ENCODE measurements at regions not wholly inside any gene's neighbourhood (a gene's known extent, or its start where the extent isn't known, plus 50 kb on each side); places are given as distances from the start of the nearest gene placed in this dataset.

DNA sequence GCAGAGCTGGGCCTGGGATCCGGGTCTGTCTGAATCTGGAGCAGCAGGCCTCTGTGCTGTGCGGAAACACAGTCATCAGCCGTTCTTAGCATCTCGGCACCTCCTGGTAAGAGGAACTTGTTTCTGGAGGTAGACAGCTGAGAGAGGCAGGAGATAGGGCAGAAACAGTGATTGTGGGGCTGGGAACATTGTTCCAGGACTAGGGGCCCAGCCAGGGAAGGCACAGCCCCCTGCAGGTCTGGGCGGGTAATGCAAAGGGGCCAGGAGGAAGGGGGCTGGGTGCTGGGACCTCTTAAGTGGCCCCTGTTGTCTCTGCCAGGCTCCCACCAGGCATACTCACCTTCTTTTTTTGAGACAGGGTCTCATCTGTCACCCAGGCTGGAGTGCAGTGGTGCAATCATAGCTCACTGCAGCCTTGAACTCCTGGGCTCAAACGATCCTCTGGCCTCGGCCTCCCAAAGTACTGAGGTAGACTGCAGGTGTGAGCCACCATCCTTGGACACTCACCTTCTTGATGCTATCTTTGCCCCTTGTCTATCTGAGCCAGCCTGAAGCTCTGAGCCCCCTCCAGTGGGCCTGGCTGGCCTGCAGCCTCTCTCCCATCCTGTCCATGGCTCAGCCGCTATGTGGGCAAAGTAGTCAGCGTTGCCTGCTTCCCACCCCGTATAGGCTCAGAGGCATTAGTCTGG is 134.3 kb upstream of the ZBTB40 start:
- DNase-seq (ENCODE audit: low spot score) (peak; percentile 76), ATAC-seq (peak; percentile 73)
- H3K27me3 ChIP-seq (ENCODE audit: insufficient read depth), result peaks cover 6% of the 10 kb centered on the region; the same call in 1 of the 2 replicates
- Mint-ChIP-seq H3K9me3 (no peaks in the 10 kb centered on the region), H3K4me1 (peaks cover 42% of the 10 kb centered on the region), H3K27ac (no peak overlapping the region), H3K4me3 (no peak overlapping the region), H3K27me3 (ENCODE audit: insufficient read depth, low read depth, poor library complexity) (peaks cover 27% of the 10 kb centered on the region), H3K36me3 (ENCODE audit: low read depth) (no peaks in the 10 kb centered on the region)
- no peaks in the 10 kb centered on the region for H3K36me3 ChIP-seq (ENCODE audit: insufficient read depth)
- H3K4me3 ChIP-seq, result no peak overlapping the region
- no peak overlapping the region for H3K27ac ChIP-seq (ENCODE audit: low read depth)
- H3K4me2 ChIP-seq, result no peak overlapping the region
- TF ChIP-seq, protein P1, sequence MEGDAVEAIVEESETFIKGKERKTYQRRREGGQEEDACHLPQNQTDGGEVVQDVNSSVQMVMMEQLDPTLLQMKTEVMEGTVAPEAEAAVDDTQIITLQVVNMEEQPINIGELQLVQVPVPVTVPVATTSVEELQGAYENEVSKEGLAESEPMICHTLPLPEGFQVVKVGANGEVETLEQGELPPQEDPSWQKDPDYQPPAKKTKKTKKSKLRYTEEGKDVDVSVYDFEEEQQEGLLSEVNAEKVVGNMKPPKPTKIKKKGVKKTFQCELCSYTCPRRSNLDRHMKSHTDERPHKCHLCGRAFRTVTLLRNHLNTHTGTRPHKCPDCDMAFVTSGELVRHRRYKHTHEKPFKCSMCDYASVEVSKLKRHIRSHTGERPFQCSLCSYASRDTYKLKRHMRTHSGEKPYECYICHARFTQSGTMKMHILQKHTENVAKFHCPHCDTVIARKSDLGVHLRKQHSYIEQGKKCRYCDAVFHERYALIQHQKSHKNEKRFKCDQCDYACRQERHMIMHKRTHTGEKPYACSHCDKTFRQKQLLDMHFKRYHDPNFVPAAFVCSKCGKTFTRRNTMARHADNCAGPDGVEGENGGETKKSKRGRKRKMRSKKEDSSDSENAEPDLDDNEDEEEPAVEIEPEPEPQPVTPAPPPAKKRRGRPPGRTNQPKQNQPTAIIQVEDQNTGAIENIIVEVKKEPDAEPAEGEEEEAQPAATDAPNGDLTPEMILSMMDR (conservative IDR thresholded peaks at IDR 0.05; ENCODE audit: low read depth in 2 of 2), result peak; percentile 71 to 78
- TF ChIP-seq CREB1 (CRISPR knock-in tag; IDR thresholded peaks at IDR 0.05; ENCODE audit: low read depth), result no peak
- peaks cover 16% of the 10 kb centered on the region for H3F3A ChIP-seq (replicated peaks; ENCODE audit: low read depth)
- H2AFZ ChIP-seq, result peak overlapping the region; percentile 82
- no peaks in the 10 kb centered on the region for H3K9me2 ChIP-seq (ENCODE audit: insufficient read depth)
- peaks cover 53% of the 10 kb centered on the region for H3K4me1 ChIP-seq (ENCODE audit: insufficient read depth)
- H3K79me2 ChIP-seq (replicated peaks; ENCODE audit: insufficient read depth), result no peaks in the 10 kb centered on the region
- no peaks in the 10 kb centered on the region for H4K20me1 ChIP-seq (replicated peaks; ENCODE audit: insufficient read depth)

DNA sequence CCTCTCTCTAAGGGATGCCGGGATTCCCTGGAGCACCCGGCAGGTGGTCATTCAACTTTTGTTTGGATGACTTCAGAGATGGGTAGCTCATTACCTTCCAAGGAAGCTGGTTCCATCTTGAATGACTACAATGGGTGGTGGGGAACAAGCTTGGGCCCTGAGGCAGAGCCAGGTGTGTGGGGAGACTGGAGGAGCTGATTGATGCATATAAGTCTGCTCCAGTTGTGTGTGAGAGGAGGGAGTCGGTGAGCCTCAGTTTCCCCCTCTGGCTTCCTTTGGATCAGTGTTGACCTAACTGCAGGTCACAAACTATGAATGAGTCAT is 133.8 kb upstream of the ZBTB40 start:
- Histone ChIP-seq H3K4me3 (no peak overlapping the region), H3F3A (replicated peaks; ENCODE audit: low read depth) (peaks cover 16% of the 10 kb centered on the region), H3K27me3 (ENCODE audit: insufficient read depth) (peaks cover 6% of the 10 kb centered on the region; the same call in 1 of the 2 replicates), H3K79me2 (replicated peaks; ENCODE audit: insufficient read depth) (no peaks in the 10 kb centered on the region), H3K4me2 (no peak overlapping the region), H3K4me1 (ENCODE audit: insufficient read depth) (peaks cover 56% of the 10 kb centered on the region), H3K27ac (ENCODE audit: low read depth) (no peak overlapping the region), H3K36me3 (ENCODE audit: insufficient read depth) (no peaks in the 10 kb centered on the region), H4K20me1 (replicated peaks; ENCODE audit: insufficient read depth) (no peaks in the 10 kb centered on the region), H3K9me2 (ENCODE audit: insufficient read depth) (no peaks in the 10 kb centered on the region), H2AFZ (no peak overlapping the region)
- no peak overlapping the region; the same call in 2 of the 3 replicates for H3K4me3 Mint-ChIP-seq
- peaks cover 42% of the 10 kb centered on the region for H3K4me1 Mint-ChIP-seq
- peaks cover 27% of the 10 kb centered on the region for H3K27me3 Mint-ChIP-seq (ENCODE audit: insufficient read depth, low read depth, poor library complexity)
- no peak overlapping the region for H3K27ac Mint-ChIP-seq
- DNase-seq (ENCODE audit: low spot score) (no peak), ATAC-seq (no peak)
- H3K36me3 Mint-ChIP-seq (ENCODE audit: low read depth), result no peaks in the 10 kb centered on the region
- no peaks in the 10 kb centered on the region for H3K9me3 Mint-ChIP-seq
- no peak for TF ChIP-seq JUNB (IDR thresholded peaks at IDR 0.05; ENCODE audit: unreplicated experiment)
- TF ChIP-seq EZH2 (IDR thresholded peaks at IDR 0.05; ENCODE audit: low read depth, unreplicated experiment), result no peak
- TF ChIP-seq NANOG (IDR thresholded peaks at IDR 0.05; ENCODE audit: borderline replicate concordance), result no peak
- TF ChIP-seq, protein P2, sequence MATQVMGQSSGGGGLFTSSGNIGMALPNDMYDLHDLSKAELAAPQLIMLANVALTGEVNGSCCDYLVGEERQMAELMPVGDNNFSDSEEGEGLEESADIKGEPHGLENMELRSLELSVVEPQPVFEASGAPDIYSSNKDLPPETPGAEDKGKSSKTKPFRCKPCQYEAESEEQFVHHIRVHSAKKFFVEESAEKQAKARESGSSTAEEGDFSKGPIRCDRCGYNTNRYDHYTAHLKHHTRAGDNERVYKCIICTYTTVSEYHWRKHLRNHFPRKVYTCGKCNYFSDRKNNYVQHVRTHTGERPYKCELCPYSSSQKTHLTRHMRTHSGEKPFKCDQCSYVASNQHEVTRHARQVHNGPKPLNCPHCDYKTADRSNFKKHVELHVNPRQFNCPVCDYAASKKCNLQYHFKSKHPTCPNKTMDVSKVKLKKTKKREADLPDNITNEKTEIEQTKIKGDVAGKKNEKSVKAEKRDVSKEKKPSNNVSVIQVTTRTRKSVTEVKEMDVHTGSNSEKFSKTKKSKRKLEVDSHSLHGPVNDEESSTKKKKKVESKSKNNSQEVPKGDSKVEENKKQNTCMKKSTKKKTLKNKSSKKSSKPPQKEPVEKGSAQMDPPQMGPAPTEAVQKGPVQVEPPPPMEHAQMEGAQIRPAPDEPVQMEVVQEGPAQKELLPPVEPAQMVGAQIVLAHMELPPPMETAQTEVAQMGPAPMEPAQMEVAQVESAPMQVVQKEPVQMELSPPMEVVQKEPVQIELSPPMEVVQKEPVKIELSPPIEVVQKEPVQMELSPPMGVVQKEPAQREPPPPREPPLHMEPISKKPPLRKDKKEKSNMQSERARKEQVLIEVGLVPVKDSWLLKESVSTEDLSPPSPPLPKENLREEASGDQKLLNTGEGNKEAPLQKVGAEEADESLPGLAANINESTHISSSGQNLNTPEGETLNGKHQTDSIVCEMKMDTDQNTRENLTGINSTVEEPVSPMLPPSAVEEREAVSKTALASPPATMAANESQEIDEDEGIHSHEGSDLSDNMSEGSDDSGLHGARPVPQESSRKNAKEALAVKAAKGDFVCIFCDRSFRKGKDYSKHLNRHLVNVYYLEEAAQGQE (IDR thresholded peaks at IDR 0.05; ENCODE audit: unreplicated experiment), result no peak
- TF ChIP-seq, protein P3, sequence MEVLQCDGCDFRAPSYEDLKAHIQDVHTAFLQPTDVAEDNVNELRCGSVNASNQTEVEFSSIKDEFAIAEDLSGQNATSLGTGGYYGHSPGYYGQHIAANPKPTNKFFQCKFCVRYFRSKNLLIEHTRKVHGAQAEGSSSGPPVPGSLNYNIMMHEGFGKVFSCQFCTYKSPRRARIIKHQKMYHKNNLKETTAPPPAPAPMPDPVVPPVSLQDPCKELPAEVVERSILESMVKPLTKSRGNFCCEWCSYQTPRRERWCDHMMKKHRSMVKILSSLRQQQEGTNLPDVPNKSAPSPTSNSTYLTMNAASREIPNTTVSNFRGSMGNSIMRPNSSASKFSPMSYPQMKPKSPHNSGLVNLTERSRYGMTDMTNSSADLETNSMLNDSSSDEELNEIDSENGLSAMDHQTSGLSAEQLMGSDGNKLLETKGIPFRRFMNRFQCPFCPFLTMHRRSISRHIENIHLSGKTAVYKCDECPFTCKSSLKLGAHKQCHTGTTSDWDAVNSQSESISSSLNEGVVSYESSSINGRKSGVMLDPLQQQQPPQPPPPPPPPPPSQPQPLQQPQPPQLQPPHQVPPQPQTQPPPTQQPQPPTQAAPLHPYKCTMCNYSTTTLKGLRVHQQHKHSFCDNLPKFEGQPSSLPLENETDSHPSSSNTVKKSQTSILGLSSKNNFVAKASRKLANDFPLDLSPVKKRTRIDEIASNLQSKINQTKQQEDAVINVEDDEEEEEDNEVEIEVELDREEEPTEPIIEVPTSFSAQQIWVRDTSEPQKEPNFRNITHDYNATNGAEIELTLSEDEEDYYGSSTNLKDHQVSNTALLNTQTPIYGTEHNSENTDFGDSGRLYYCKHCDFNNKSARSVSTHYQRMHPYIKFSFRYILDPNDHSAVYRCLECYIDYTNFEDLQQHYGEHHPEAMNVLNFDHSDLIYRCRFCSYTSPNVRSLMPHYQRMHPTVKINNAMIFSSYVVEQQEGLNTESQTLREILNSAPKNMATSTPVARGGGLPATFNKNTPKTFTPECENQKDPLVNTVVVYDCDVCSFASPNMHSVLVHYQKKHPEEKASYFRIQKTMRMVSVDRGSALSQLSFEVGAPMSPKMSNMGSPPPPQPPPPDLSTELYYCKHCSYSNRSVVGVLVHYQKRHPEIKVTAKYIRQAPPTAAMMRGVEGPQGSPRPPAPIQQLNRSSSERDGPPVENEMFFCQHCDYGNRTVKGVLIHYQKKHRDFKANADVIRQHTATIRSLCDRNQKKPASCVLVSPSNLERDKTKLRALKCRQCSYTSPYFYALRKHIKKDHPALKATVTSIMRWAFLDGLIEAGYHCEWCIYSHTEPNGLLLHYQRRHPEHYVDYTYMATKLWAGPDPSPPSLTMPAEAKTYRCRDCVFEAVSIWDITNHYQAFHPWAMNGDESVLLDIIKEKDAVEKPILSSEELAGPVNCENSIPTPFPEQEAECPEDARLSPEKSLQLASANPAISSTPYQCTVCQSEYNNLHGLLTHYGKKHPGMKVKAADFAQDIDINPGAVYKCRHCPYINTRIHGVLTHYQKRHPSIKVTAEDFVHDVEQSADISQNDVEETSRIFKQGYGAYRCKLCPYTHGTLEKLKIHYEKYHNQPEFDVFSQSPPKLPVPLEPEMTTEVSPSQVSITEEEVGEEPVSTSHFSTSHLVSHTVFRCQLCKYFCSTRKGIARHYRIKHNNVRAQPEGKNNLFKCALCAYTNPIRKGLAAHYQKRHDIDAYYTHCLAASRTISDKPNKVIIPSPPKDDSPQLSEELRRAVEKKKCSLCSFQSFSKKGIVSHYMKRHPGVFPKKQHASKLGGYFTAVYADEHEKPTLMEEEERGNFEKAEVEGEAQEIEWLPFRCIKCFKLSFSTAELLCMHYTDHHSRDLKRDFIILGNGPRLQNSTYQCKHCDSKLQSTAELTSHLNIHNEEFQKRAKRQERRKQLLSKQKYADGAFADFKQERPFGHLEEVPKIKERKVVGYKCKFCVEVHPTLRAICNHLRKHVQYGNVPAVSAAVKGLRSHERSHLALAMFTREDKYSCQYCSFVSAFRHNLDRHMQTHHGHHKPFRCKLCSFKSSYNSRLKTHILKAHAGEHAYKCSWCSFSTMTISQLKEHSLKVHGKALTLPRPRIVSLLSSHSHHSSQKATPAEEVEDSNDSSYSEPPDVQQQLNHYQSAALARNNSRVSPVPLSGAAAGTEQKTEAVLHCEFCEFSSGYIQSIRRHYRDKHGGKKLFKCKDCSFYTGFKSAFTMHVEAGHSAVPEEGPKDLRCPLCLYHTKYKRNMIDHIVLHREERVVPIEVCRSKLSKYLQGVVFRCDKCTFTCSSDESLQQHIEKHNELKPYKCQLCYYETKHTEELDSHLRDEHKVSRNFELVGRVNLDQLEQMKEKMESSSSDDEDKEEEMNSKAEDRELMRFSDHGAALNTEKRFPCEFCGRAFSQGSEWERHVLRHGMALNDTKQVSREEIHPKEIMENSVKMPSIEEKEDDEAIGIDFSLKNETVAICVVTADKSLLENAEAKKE (CRISPR knock-in tag; IDR thresholded peaks at IDR 0.05), result no peak
- TF ChIP-seq CREB1 (CRISPR knock-in tag; IDR thresholded peaks at IDR 0.05; ENCODE audit: low read depth), result no peak
- no peak for TF ChIP-seq ZNF114 (CRISPR knock-in tag; IDR thresholded peaks at IDR 0.05)
